Keratinocyte (primary cell): ENCODE measurements at regions not wholly inside any gene's neighbourhood (a gene's known extent, or its start where the extent isn't known, plus 50 kb on each side); places are given as distances from the start of the nearest gene placed in this dataset.

Experiments
- DNase-seq: peaks from one replicate; pipeline ENCODE4 v3.0.0-alpha.2; 2011; ENCODE audit warnings: low read depth, missing footprints, low spot score
- FAIRE-seq: peaks from 2 replicates; lab custom pipeline; 2011; peaks lifted over from hg19 to GRCh38; lab: Jason Lieb, UNC
- H2AFZ ChIP-seq: 2 replicates; pipeline ENCODE4 v1.6.0; 2012; ENCODE audit warnings: low read length, control low read depth, inconsistent platforms; ENCODE audit not compliant: control insufficient read depth
- H3K27ac ChIP-seq: 2 replicates; pipeline ENCODE4 v1.5.1; 2011; ENCODE audit warnings: low read length; ENCODE audit not compliant: control insufficient read depth, insufficient read depth
- H3K27me3 ChIP-seq: 3 replicates; pipeline ENCODE4 v1.6.0; 2011; ENCODE audit warnings: low read length; ENCODE audit not compliant: control insufficient read depth, insufficient read depth; ENCODE audit errors: extremely low read depth
- H3K36me3 ChIP-seq, 2 experiments: 2 replicates in 1 of 2; 3 replicates in 1 of 2; pipeline ENCODE4 v1.5.1; 2011; ENCODE audit warnings: low read length in 2 of 2, mild to moderate bottlenecking in 1 of 2; ENCODE audit not compliant: control insufficient read depth in 2 of 2, insufficient read depth in 2 of 2; ENCODE audit errors: extremely low read depth in 1 of 2
- H3K4me1 ChIP-seq: 3 replicates; pipeline ENCODE4 v1.5.1; 2011; ENCODE audit warnings: low read length; ENCODE audit not compliant: control insufficient read depth, insufficient read depth; ENCODE audit errors: extremely low read depth
- H3K4me2 ChIP-seq: 3 replicates; pipeline ENCODE4 v1.6.0; 2011; ENCODE audit warnings: low read depth, low read length; ENCODE audit not compliant: control insufficient read depth, insufficient read depth; ENCODE audit errors: extremely low read depth
- H3K4me3 ChIP-seq, 3 experiments: fragments of 200-600 bp in 1 of 3; sonication (generic) in 1 of 3; 2 replicates in 2 of 3; 3 replicates in 1 of 3; pipeline ENCODE4 v1.5.1; 2011 to 2016; ENCODE audit warnings: low read length in 3 of 3, mild to moderate bottlenecking in 3 of 3, control low read depth in 2 of 3, inconsistent platforms in 1 of 3, low read depth in 1 of 3, mixed read lengths in 1 of 3, mixed run types in 1 of 3, moderate library complexity in 1 of 3; ENCODE audit not compliant: control insufficient read depth in 2 of 3, insufficient read depth in 2 of 3; ENCODE audit errors: extremely low read depth in 1 of 3
- H3K79me2 ChIP-seq: 2 replicates; pipeline ENCODE4 v1.6.0; 2012; ENCODE audit warnings: low read length; ENCODE audit not compliant: control insufficient read depth, insufficient read depth
- H3K9ac ChIP-seq: 3 replicates; pipeline ENCODE4 v1.6.0; 2011; ENCODE audit warnings: low read length; ENCODE audit not compliant: control insufficient read depth, insufficient read depth; ENCODE audit errors: extremely low read depth
- H3K9me1 ChIP-seq: 3 replicates; pipeline ENCODE4 v1.6.0; 2011; ENCODE audit warnings: low read length; ENCODE audit not compliant: control insufficient read depth, insufficient read depth; ENCODE audit errors: extremely low read depth
- H3K9me3 ChIP-seq: 2 replicates; pipeline ENCODE4 v1.5.1; 2012; ENCODE audit warnings: low read depth, low read length; ENCODE audit not compliant: control insufficient read depth
- H4K20me1 ChIP-seq: 3 replicates; pipeline ENCODE4 v1.6.0; 2011; ENCODE audit warnings: low read length; ENCODE audit not compliant: control insufficient read depth, insufficient read depth; ENCODE audit errors: extremely low read depth
- EZH2 ChIP-seq: IDR thresholded peaks from one replicate; pipeline ENCODE4 v1.6.1; 2012; ENCODE audit warnings: inconsistent platforms, mild to moderate bottlenecking, low read length, moderate library complexity
- dilution Hi-C: fragments of 300-500 bp; cut with MboI; formaldehyde crosslinking; loops from one replicate; pipeline ENCODE4 v1.7.0; 2020; ENCODE audit warnings: low sequenced_read_pairs; ENCODE audit not compliant: extremely low pct_ligation_motif_present
- TF ChIP-seq, protein P1 (sequence below), 3 experiments: IDR thresholded peaks in 1 of 3; conservative IDR thresholded peaks in 1 of 3; optimal IDR thresholded peaks in 1 of 3; 2 replicates in 2 of 3; 3 replicates in 1 of 3; pipeline versions ENCODE3 to v1.5.1; 2011; ENCODE audit warnings: low read length in 3 of 3, mild to moderate bottlenecking in 3 of 3, moderate library complexity in 2 of 3, control low read depth in 1 of 3, inconsistent platforms in 1 of 3; ENCODE audit not compliant: insufficient read depth in 2 of 3; ENCODE audit errors: extremely low read depth in 1 of 3

DNA sequence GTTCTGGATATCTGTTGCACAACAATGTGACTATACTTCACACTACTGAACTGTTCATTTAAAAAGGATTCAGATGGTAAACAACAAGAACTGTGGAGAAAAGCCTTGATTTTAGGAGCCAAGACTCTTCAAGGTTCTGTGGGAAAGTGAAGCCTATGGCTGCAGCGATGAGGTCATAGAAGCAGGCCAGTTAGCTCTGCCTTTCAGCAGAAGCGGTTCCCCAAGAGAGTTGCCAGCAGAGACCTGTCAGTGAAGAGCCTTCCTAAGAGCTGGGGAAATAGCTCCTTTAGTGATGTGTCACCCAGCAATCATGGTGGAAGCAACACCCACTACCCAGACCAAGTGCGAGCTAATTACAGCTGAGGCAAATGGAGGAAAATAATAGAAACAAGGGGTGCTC, 346.5 kb upstream of the ETAA1 start:
- no peak overlapping the region for H2AFZ ChIP-seq
- H4K20me1 ChIP-seq, result no peaks in the 10 kb centered on the region
- dilution Hi-C loops, result no loop called here
- no peak overlapping the region for H3K4me3 ChIP-seq
- no peak overlapping the region for H3K27ac ChIP-seq
- FAIRE-seq, result no peak
- H3K4me2 ChIP-seq, result no peak overlapping the region
- H3K79me2 ChIP-seq, result no peaks in the 10 kb centered on the region
- no peak for TF ChIP-seq EZH2
- TF ChIP-seq, protein P1, sequence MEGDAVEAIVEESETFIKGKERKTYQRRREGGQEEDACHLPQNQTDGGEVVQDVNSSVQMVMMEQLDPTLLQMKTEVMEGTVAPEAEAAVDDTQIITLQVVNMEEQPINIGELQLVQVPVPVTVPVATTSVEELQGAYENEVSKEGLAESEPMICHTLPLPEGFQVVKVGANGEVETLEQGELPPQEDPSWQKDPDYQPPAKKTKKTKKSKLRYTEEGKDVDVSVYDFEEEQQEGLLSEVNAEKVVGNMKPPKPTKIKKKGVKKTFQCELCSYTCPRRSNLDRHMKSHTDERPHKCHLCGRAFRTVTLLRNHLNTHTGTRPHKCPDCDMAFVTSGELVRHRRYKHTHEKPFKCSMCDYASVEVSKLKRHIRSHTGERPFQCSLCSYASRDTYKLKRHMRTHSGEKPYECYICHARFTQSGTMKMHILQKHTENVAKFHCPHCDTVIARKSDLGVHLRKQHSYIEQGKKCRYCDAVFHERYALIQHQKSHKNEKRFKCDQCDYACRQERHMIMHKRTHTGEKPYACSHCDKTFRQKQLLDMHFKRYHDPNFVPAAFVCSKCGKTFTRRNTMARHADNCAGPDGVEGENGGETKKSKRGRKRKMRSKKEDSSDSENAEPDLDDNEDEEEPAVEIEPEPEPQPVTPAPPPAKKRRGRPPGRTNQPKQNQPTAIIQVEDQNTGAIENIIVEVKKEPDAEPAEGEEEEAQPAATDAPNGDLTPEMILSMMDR (optimal IDR thresholded peaks at IDR 0.05 in 1 of 3, IDR thresholded peaks at IDR 0.05 in 1 of 3, conservative IDR thresholded peaks at IDR 0.05 in 1 of 3; ENCODE audit: extremely low read depth in 1 of 3, insufficient read depth in 2 of 3, low read length in 3 of 3), result no peak
- H3K27me3 ChIP-seq, result no peaks in the 10 kb centered on the region
- no peak for DNase-seq
- no peak overlapping the region for H3K9ac ChIP-seq
- no peaks in the 10 kb centered on the region for H3K9me1 ChIP-seq
- no peaks in the 10 kb centered on the region for H3K36me3 ChIP-seq
- H3K4me1 ChIP-seq, result no peaks in the 10 kb centered on the region
- H3K9me3 ChIP-seq, result no peaks in the 10 kb centered on the region

DNA sequence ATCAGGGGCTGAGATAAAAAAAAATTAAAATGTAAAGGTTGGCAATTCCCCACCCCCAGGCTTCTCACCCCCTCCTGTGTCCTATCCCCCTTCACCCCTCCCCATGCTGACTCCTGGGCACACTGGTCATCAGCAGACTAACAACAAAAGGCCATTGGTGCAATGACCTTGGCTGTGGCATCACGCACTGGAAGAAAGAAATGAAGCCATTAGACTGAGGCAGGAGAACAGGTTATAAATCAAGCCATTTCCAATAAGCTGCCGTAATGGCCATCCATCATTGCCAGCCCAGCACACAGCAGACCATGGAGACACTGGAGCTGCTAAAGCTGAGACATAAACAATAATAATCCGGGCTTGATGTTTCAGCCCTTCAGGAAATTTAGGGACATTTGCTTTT, 342.4 kb upstream of the ETAA1 start:
- Histone ChIP-seq H3K4me1 (no peaks in the 10 kb centered on the region), H3K27ac (no peak overlapping the region), H3K79me2 (no peaks in the 10 kb centered on the region), H3K36me3 (no peaks in the 10 kb centered on the region), H3K4me3 (no peak overlapping the region), H2AFZ (no peak overlapping the region), H3K9me1 (no peaks in the 10 kb centered on the region), H3K9ac (no peak overlapping the region), H3K9me3 (no peaks in the 10 kb centered on the region), H3K4me2 (no peak overlapping the region), H4K20me1 (no peaks in the 10 kb centered on the region), H3K27me3 (no peaks in the 10 kb centered on the region)
- FAIRE-seq (no peak), DNase-seq (no peak)
- no peak for TF ChIP-seq EZH2
- dilution Hi-C loops, result no loop called here
